Stimulated activated CD8-positive, alpha-beta memory T cell treated with anti-CD3 and anti-CD28 coated beads, Interleukin-7, amount 100 ng/mL, for 48 hours (primary cell): ENCODE measurements at regions not wholly inside any gene's neighbourhood (a gene's known extent, or its start where the extent isn't known, plus 50 kb on each side); places are given as distances from the start of the nearest gene placed in this dataset.

Experiments
- DNase-seq, 2 donors: peaks; one replicate each; pipeline ENCODE4 v3.0.0-alpha.2; 2020; ENCODE audit warnings: low read depth in 1 of 2; ENCODE audit errors: extremely low read depth in 1 of 2

DNA sequence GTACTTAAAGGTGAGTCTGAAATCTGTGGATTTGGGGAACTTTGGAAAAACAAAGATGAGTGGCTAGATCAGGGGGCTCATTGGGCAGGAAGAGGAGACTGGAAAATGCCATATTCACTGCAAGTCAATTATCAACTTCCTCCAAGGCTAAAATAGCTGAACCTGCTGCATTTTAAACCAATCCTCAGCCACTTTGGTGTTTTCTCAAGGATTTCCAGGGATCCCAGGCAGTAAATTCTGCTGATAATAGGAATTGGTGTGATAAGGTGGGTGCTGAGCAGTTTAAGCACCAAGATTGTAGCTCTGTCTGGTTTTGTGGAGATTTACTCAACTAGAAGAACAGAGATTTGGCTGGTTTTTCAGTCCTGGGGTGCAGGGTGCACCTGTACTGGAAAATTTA, 153.9 kb upstream of the CAMK1G start:
- DNase-seq = no peak

DNA sequence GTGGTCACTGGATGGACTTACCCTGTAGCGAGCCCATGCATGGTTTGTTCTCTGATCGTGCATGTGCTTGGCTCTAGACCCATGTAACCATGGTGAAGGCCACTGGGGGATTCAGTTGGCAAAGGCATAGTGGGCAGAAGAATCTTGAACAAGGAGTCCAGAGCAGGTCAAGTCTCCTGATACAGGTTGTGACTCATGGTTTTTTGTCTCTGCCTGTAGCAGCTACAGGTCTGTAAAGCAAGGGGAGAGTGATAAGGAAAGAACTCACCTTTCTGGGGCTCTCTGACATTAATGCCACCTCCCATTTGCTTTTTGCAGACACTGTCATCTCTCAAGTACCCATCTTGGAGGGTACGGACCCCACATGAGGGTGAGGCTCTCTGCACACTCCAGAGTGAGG, 153.4 kb upstream of the CAMK1G start:
- DNase-seq = no peak

DNA sequence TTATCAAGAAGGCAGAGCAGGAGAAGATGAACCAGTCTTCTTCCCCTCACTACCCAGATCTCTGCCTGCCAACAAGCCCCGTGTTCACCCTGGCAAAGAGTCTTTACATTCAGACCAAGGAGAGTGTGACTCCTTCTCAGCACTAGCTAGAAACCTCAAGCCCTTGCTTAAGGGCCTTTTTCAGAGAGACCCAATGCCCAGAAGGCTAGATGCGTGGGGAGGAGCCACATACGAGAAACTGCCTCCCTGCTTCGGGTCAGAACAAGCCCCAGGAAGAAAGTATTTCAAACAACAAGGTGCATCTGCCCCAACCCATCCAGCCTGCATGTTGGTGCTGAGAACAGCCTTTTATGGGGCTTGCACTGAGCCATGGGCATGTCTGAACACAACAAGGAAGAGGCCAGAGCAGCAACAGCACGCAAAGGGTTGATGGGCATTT, 152.7 kb upstream of the CAMK1G start:
- DNase-seq = no peak

DNA sequence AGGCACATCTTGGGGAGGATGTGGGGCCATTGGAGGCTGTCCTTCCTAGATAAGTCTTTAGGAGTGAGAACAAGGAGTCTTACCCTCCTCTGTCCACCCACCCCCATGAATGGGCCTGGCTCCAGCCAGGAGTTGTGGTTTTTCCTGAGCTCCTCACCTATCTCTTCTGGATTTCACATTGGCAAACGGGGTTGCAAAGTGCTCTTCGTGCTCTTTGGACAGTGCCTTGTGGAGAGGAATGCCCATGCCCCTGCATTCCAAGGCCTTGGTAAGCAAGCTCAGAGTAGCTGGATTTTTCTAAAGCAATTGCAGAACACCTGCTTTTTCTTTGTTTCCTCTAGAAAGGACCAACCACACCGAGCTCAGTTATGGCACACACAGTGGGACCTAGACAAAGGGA, 152.1 kb upstream of the CAMK1G start:
- DNase-seq = no peak

DNA sequence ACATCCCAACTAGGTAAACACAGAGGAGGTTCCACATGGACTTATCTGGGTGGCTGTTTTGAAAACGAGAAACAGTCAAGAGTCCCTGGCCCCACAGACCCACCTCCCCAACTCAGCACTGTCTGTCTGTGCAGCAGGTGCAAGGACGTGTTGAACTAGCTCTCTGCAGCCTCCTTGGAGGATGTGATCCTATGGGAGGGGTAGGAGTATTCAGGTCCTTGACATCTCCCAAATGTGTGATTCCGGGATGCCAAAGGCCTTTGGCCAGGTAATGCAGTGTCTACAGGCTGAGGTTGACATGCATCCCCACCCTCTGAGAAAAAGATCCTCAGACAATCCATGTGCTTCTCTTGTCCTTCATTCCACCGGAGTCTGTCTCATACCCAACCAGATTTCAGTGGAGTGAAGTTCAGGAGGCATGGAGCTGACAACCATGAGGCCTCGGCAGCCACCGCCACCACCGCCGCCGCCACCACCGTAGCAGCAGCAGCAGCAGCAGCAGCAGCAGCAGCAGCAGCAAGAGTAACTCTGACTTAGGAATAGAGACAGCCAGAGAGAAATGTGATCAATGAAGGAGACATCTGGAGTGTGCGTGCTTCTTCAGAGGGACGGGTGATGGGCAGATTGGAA, 151.6 kb upstream of the CAMK1G start:
- no peak for DNase-seq

DNA sequence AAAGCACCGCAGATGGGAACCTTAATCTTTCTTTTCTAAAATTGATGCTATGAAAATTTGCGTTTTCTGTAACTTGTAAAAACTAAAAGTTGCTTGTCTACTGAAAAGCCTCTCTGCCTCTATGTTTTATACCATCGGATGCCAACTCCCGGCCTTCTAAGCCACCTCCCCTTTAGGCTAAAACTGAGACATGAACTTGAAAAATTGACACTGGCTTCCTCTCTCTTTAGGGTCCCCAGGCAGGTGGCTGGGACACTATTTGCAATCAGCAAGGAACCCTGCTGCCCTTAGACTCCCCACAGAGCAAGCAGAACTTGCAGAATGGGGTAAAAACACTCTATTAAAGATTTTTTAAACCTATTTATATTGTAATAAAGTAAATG, 151.1 kb upstream of the CAMK1G start:
- no peak for DNase-seq

DNA sequence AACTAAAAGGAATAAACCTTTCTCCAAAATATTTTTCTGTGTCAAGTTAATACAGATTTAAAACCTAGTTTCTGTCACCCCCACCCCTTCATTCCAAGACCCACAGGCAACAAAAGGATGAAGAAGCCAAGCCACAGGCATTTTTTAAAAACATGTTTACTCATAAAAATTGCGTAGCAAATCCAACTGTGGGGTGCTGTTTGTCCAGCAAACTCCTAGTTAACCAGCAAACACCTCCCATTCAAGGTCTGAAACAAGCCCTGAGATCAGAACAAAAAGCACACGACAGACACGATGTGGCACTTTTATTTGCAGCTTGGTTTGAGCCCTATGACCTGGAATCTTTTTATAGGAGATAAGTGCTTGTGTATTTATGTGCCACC, 149.9 kb upstream of the CAMK1G start:
- no peak for DNase-seq

DNA sequence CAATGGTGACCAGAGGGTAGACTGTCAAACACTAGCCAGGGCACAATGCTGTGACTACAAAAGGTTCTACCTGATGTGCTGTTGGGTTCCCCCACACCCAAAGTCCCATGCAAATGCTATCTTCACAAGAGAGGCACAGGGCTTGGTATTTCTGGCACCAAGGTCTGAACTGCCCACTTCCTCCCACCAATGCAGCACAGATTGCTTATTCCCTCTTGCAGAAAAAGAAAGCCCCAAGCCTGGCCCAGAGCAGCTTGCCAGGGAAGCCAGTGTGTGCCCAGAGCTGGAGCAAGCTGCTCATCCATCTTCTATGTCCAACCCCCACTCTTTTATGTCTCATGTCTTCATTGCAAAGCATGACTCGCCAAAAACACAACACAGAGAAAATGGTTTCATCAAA, 149.4 kb upstream of the CAMK1G start:
- no peak for DNase-seq

DNA sequence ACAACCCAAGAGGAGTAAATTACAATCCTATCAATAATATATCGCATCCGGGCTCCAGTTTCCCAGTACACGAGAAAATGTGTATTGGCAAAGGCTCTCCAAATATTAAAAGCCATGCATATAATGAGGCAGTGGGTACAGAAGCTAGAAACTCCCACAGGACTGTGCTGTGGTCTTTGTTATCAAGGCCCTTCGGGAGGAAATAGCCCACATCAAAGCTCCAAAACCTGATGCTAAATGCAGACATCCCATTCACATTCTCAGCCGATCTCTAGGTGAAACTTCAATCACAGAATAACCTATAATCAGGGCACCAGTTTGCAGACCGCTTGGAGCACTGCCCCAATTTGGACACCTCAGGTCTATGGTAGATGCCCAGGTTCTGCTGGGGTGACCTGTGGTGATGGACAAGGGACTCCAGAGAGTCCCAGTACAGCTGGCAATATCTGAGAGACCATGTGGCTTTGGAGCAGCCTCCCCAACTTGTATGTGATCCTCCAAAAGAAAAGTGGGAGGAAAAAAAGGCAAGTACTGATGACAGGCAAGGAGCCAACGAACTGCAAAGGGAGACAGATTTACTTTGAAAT, 148.8 kb upstream of the CAMK1G start:
- DNase-seq = no peak

DNA sequence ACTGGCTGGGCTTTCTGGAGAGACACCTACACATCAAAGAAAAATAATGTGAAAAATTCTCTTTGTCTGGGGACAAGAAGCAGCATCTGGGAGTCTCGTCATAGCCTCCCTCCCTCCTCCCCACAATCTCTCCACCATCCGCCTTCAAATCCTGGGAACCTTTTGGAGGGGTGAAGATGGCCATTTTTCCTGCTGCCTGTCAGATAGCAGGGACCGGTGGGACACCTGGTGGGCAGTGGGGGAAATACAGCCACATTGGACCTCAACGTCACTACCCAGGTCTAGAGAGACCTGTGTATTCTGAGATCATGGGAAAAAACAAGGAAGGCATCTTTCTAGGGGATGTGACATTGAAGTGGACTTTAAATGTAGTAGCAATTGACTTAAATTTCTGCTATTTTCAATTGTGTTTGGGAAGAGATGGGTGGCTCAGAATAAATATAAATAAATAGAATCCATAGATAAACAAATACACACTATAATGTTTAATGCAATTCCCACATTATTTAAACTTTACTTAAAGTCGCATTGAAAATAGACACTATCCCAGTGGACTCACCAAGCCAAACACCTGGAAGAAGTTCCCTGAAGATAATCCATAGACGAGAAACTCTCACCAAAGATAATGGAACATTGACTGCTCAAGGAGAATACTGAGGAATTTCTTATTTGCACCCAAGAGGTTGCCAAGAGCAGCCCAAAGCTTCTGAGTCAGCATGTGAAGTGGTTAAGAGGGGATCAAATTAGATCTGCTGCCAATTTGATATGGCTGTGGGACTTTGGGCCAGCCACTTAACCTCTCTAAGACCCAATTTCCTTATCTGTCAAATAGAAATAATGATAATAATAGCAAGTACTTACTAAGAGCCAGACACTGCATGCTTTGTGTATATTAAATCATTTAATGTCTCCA, 147.6 kb upstream of the CAMK1G start:
- peak; percentile 2 to 13 for DNase-seq

DNA sequence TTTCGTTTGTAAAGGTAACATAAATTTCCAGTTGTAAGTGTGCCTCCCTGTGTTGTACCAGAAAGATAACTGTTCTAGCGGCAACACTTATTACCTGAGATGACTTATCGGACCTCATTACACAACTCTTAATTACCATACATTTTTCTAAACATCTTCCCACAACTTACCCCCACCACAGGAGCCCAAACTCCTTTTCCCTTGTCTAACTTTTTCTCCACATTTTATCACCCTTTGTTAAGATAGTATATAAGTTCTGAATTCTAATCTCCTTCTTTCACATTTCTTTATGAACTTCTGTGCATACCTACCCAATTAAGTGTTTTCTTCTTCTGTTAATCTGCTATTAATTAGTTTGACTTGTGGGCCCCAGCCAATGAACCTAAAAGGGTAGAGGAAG, 143.7 kb upstream of the CAMK1G start:
- no peak for DNase-seq

DNA sequence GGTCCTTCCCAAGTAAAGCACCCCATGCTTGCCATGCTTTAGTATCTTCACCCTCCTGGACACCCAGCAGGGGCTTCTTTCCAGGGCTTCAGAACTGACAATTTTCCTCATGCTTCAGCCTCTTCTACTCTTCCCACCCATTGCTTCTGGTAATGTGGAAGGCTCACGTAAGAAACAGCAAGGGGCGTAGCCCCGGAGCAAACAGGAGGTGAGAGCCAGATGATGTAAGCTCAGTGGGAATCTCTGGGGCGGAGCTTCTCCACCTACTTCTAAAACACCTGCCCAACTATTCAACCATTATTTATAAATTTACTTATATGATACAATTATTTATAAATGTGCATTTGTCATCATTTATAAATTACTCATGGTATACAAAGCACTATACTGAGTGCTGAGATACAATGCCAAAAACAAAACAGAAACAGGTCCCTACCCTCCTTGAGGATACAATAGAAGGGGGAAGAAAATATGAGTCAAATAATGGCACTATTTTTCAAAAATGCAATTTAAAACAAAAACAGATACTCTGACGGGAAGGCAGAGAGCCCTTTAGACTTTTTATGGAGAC, 140.1 kb upstream of the CAMK1G start:
- DNase-seq = no peak

DNA sequence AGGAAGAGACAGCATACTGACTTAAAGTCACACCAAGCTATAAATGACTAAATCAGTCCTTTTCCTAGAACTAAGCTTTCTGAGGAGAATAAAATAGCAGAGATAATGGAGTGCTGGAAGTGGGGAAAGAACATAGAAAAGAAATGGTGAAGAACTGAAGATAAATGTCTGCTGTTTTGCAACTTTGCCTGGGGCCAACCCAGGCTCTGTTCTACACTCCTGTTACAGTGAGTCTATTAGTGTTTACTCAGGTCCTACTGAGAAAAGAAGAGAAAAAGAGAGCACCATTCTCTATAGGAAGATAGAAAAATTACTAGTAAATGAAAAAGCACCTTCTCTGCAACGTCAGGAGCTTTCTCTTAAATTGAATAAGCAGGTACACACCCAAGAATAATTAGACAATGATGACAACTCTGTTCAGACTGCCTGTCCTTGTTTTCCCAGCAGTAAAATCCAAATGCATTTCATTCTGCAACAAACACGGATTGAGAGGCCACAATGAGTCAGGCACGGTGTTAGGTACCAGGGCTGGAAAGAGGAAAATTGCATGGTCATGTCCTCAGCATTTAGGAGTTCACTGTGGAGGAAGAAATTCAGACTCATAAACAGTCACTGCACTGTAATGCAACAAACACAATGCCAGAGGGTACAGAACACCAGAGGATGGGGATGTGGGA, 139.4 kb upstream of the CAMK1G start:
- no peak for DNase-seq

DNA sequence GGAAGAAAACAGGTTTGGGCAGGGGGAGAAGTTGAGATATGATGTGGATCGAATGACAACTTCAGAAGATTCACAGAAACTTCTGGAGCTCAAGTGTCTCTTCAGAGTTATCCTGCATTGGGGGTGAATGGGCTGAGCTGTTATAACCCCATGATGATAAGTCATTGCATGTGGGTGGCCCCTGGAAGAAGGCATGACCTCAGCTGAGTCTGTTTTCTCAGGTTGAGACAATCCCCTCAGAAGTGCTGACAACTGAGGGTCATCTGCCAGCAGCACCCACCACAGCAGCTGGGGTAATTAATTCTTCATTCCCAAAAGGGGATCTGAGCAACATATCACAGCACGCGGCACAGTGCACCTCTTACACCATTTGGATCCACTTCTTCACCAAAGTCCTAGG, 138.6 kb upstream of the CAMK1G start:
- DNase-seq = no peak

DNA sequence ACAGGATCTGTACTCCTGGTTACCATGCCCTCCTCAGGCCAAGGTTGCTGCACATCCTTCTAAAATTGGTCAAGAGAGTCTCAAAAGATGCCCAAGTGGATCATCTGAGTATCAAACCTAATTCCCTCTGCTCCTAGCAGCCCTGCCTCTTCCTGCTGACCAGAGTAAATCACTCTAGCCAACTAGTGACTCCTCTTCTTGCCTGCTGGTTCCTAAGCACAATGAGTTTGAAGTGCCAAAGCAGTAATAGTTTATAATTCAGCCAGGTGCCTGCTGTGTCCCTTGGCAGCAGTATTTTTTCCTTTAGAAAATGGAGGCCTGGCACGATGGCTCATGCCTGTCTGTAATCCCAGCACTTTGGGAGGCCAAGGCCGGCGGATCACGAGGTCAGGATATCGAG, 137.9 kb upstream of the CAMK1G start:
- DNase-seq = no peak

DNA sequence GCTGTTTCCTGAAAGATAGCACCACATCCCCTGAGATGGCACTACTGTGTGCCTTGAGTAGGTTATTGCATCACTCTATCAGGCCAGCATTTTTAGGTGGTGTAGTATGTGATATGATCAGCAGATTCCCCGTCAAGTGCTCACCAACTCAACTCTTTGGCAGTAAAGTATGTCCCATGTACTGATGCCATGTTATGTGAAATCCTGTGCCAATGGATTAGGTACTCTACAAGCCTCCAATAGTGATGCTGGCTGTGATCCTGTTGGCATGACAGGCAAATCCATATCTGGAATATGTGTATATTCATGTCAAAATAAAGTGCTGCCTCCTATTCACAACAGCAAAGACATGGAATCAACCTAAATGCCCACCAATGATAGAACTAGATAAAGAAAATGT, 137.2 kb upstream of the CAMK1G start:
- no peak for DNase-seq

DNA sequence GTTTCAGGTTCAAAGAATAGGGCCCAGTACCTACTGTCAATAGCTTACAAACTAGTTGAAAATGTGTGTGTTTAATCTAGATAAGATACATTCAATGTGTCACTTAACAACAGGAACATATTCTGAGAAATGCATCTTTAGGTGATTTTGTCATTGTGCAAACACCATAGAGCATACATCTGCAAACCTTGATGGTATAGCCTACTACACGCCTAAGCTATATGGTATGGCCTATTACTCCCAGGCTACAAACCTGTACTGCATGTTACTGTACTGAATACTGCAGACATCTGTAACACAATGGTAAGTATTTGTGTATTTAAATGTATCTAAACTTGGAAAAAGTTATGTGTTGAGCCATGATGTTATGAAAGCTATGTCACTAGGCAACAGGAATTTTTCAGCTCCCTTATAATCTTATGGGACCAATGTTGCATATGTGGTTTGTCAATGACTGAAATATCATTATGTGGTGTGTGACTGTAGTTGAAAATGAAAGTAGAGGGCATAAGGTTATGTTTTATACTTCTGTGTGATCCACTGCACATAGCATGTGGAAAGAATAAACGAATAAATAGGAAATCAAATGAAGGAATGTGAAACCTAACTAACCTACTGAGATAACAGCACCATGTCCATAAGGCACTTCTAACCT, 129.0 kb upstream of the CAMK1G start:
- no peak for DNase-seq

DNA sequence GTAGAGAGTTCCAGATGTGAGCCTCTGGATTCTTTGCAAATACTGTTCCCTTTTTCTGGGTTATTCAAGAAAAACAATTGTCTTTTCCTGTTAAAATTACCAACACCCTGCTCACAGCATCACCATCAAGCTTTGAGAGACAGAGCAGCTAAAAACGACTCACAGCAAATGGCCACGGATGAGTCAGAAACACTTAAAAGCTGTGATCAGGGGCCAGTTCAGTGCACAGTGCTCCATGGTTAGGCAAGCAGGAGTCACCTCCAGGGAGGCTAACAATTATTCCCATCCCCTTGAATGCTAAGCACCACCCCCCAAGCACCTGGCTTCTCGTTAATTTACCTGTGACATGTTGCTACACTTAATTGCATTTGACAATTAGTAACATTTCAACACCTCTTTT, 128.4 kb upstream of the CAMK1G start:
- DNase-seq = no peak

DNA sequence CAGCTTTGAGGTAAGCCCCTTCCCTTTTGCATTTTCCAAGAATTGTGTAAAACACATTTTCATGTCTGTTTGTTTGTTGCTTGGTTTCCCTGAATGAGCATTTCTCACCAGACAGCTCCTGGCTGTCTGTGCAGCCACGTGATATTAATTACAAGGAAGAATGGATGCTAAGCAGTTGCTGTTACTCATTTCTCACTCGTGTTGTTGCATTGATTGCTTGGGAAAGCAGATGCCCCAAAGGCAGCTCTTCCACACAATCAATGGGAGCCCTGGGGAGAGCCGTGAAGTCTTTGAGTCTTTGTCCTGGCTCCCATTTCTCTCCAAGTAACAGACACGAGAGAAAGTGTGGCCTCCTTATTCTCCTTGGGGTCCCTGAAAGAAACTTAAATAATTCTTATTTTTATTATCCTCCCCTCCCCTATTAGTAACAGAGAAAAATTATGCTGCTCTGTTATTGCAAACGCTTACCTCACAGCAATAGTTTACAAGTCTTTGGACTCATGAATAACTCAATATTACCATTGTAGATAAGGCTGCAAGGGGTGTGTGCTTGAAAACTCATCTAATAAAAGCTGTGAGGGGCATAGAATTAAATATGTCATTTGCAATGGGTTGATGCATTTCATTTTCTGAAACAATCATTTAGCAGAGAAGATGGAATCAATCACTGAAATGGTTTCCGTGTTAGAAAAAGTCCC, 127.7 kb upstream of the CAMK1G start:
- DNase-seq = no peak

DNA sequence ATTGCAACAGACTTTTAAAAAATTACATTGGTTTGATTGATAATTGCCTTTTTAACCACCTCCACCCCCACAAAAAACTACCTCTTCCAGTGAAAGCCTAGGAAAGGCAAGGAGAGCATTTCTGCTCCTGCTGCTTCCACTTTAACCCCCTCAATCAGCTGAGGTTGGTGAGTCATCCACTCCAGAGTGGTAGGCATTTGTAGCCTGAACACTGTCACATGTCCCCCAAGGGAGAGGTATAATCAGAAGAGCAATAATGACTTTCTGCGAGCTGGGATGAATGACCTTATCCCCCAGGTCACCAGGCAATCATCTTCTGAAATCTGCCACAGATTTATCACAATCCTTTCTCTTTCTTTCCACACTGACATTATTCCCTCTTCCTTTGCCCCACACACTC, 126.6 kb upstream of the CAMK1G start:
- no peak for DNase-seq
